Gastrocnemius medialis (tissue), 4 donors: ENCODE measurements at regions not wholly inside any gene's neighbourhood (a gene's known extent, or its start where the extent isn't known, plus 50 kb on each side); places are given as distances from the start of the nearest gene placed in this dataset.

Experiments
- POLR2A ChIP-seq, 2 donors: fragments of 450-650 bp; IDR thresholded peaks; one replicate each; pipeline ENCODE4 v1.6.1; 2017; ENCODE audit warnings: antibody characterized with exemption in 2 of 2, mild to moderate bottlenecking in 2 of 2, moderate library complexity in 2 of 2
- TF ChIP-seq, protein P1 (sequence below), 5 experiments: fragments of 450-650 bp in 3 of 5; fragments of 200-600 bp in 2 of 5; sonication (generic) in 2 of 5; IDR thresholded peaks in 4 of 5; conservative IDR thresholded peaks in 1 of 5; 1 replicate in 4 of 5; 2 replicates in 1 of 5; pipeline ENCODE4 v1.5.1; 2016 to 2019; ENCODE audit warnings: antibody characterized with exemption in 5 of 5, mild to moderate bottlenecking in 3 of 5, moderate library complexity in 3 of 5

GRCh38 chr5:68518286-68518685 lies 302.7 kb downstream of the PIK3R1 start:
- TF ChIP-seq, protein P1, sequence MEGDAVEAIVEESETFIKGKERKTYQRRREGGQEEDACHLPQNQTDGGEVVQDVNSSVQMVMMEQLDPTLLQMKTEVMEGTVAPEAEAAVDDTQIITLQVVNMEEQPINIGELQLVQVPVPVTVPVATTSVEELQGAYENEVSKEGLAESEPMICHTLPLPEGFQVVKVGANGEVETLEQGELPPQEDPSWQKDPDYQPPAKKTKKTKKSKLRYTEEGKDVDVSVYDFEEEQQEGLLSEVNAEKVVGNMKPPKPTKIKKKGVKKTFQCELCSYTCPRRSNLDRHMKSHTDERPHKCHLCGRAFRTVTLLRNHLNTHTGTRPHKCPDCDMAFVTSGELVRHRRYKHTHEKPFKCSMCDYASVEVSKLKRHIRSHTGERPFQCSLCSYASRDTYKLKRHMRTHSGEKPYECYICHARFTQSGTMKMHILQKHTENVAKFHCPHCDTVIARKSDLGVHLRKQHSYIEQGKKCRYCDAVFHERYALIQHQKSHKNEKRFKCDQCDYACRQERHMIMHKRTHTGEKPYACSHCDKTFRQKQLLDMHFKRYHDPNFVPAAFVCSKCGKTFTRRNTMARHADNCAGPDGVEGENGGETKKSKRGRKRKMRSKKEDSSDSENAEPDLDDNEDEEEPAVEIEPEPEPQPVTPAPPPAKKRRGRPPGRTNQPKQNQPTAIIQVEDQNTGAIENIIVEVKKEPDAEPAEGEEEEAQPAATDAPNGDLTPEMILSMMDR (IDR thresholded peaks at IDR 0.05 in 4 of 5, conservative IDR thresholded peaks at IDR 0.05 in 1 of 5), result no peak
- no peak for TF ChIP-seq POLR2A (IDR thresholded peaks at IDR 0.05)
